Stomach (tissue), 4 donors: ENCODE measurements at regions not wholly inside any gene's neighbourhood (a gene's known extent, or its start where the extent isn't known, plus 50 kb on each side); places are given as distances from the start of the nearest gene placed in this dataset.

Source experiments
- CTCF ChIP-seq, 7 experiments: fragments of 450-650 bp in 4 of 7; fragments of 200-600 bp in 3 of 7; sonication (generic) in 3 of 7; IDR thresholded peaks; one replicate each; pipeline ENCODE4 v1.5.1; 2016 to 2019; ENCODE audit warnings: antibody characterized with exemption in 7 of 7, control low read depth in 2 of 7, mild to moderate bottlenecking in 1 of 7
- POLR2AphosphoS5 ChIP-seq, 3 donors: sonication (generic); formaldehyde crosslinking; IDR thresholded peaks; one replicate each; pipeline ENCODE4 v1.6.1; 2016; ENCODE audit warnings: antibody characterized with exemption in 3 of 3

DNA sequence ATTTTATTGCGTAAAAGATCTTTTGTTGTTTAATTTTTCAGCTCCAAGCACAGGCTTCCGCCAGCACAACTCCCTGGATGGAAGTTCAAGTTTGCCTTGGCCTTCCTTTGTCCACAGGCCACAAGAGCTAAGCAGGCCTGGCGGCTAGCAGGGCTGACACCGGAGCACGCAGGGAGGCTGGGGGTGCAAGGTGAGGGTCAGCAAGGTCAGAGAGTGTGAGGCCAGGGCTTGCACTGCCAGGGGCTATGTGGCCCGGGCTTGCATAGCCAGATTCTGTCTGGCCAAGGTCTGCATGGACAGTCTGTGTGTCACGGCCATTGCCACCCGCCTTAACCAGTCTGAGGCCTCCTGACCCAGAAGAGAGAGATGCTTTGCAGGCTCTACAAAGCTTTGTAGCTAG is 123.9 kb downstream of the BCOR start:
- TF ChIP-seq CTCF (IDR thresholded peaks at IDR 0.05) (no peak), POLR2AphosphoS5 (IDR thresholded peaks at IDR 0.05) (no peak)
